ENCODE measurements at regions not wholly inside any gene's neighbourhood (a gene's known extent, or its start where the extent isn't known, plus 50 kb on each side); places are given as distances from the start of the nearest gene placed in this dataset.

DNA sequence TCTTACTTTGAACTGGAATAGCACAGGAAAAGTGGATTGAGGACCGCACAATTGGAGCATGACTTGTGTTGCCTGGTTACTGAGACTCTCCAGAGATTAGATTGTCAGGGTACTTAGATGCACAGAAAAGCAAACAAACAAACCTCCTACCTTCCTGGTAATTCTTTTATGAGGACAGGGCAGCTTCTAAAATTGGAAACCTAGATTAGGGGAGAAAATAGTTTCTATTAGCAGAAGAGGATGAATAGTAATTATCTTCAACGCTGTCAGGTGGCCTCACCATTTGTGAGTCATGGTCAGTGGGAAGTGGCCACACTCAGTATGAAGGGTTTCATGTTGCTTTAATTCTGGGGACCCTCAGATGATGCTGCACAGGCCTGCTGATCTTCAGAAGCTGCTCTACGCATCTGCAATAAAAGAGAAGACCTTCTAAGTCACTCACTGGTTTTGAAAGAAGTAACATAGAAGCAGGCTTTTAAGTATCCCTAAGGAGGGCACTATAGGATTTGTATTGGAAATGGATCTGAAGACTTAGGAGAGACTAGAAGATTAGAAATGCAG, 106.8 kb downstream of the LACC1 start:
- no peak for TF ChIP-seq JUNB (IDR thresholded peaks at IDR 0.05; ENCODE audit: unreplicated experiment)
- TF ChIP-seq, protein P1, sequence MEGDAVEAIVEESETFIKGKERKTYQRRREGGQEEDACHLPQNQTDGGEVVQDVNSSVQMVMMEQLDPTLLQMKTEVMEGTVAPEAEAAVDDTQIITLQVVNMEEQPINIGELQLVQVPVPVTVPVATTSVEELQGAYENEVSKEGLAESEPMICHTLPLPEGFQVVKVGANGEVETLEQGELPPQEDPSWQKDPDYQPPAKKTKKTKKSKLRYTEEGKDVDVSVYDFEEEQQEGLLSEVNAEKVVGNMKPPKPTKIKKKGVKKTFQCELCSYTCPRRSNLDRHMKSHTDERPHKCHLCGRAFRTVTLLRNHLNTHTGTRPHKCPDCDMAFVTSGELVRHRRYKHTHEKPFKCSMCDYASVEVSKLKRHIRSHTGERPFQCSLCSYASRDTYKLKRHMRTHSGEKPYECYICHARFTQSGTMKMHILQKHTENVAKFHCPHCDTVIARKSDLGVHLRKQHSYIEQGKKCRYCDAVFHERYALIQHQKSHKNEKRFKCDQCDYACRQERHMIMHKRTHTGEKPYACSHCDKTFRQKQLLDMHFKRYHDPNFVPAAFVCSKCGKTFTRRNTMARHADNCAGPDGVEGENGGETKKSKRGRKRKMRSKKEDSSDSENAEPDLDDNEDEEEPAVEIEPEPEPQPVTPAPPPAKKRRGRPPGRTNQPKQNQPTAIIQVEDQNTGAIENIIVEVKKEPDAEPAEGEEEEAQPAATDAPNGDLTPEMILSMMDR (conservative IDR thresholded peaks at IDR 0.05; ENCODE audit: low read depth in 2 of 2): no peak
- no peak for TF ChIP-seq EZH2phosphoT487 (IDR thresholded peaks at IDR 0.05; ENCODE audit: unreplicated experiment)
- TF ChIP-seq CREB1 (CRISPR knock-in tag; IDR thresholded peaks at IDR 0.05; ENCODE audit: low read depth): no peak
- TF ChIP-seq STAT1 (IDR thresholded peaks at IDR 0.05; ENCODE audit: unreplicated experiment): no peak
- no peak for TF ChIP-seq POLR2AphosphoS5 (IDR thresholded peaks at IDR 0.05; ENCODE audit: low read depth)
- TF ChIP-seq, protein P2, sequence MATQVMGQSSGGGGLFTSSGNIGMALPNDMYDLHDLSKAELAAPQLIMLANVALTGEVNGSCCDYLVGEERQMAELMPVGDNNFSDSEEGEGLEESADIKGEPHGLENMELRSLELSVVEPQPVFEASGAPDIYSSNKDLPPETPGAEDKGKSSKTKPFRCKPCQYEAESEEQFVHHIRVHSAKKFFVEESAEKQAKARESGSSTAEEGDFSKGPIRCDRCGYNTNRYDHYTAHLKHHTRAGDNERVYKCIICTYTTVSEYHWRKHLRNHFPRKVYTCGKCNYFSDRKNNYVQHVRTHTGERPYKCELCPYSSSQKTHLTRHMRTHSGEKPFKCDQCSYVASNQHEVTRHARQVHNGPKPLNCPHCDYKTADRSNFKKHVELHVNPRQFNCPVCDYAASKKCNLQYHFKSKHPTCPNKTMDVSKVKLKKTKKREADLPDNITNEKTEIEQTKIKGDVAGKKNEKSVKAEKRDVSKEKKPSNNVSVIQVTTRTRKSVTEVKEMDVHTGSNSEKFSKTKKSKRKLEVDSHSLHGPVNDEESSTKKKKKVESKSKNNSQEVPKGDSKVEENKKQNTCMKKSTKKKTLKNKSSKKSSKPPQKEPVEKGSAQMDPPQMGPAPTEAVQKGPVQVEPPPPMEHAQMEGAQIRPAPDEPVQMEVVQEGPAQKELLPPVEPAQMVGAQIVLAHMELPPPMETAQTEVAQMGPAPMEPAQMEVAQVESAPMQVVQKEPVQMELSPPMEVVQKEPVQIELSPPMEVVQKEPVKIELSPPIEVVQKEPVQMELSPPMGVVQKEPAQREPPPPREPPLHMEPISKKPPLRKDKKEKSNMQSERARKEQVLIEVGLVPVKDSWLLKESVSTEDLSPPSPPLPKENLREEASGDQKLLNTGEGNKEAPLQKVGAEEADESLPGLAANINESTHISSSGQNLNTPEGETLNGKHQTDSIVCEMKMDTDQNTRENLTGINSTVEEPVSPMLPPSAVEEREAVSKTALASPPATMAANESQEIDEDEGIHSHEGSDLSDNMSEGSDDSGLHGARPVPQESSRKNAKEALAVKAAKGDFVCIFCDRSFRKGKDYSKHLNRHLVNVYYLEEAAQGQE (IDR thresholded peaks at IDR 0.05; ENCODE audit: unreplicated experiment): no peak
- no peak for TF ChIP-seq EZH2 (IDR thresholded peaks at IDR 0.05; ENCODE audit: low read depth, unreplicated experiment)
- TF ChIP-seq ZNF114 (CRISPR knock-in tag; IDR thresholded peaks at IDR 0.05): no peak
- no peak for TF ChIP-seq NANOG (IDR thresholded peaks at IDR 0.05; ENCODE audit: borderline replicate concordance)
- TF ChIP-seq, protein P3, sequence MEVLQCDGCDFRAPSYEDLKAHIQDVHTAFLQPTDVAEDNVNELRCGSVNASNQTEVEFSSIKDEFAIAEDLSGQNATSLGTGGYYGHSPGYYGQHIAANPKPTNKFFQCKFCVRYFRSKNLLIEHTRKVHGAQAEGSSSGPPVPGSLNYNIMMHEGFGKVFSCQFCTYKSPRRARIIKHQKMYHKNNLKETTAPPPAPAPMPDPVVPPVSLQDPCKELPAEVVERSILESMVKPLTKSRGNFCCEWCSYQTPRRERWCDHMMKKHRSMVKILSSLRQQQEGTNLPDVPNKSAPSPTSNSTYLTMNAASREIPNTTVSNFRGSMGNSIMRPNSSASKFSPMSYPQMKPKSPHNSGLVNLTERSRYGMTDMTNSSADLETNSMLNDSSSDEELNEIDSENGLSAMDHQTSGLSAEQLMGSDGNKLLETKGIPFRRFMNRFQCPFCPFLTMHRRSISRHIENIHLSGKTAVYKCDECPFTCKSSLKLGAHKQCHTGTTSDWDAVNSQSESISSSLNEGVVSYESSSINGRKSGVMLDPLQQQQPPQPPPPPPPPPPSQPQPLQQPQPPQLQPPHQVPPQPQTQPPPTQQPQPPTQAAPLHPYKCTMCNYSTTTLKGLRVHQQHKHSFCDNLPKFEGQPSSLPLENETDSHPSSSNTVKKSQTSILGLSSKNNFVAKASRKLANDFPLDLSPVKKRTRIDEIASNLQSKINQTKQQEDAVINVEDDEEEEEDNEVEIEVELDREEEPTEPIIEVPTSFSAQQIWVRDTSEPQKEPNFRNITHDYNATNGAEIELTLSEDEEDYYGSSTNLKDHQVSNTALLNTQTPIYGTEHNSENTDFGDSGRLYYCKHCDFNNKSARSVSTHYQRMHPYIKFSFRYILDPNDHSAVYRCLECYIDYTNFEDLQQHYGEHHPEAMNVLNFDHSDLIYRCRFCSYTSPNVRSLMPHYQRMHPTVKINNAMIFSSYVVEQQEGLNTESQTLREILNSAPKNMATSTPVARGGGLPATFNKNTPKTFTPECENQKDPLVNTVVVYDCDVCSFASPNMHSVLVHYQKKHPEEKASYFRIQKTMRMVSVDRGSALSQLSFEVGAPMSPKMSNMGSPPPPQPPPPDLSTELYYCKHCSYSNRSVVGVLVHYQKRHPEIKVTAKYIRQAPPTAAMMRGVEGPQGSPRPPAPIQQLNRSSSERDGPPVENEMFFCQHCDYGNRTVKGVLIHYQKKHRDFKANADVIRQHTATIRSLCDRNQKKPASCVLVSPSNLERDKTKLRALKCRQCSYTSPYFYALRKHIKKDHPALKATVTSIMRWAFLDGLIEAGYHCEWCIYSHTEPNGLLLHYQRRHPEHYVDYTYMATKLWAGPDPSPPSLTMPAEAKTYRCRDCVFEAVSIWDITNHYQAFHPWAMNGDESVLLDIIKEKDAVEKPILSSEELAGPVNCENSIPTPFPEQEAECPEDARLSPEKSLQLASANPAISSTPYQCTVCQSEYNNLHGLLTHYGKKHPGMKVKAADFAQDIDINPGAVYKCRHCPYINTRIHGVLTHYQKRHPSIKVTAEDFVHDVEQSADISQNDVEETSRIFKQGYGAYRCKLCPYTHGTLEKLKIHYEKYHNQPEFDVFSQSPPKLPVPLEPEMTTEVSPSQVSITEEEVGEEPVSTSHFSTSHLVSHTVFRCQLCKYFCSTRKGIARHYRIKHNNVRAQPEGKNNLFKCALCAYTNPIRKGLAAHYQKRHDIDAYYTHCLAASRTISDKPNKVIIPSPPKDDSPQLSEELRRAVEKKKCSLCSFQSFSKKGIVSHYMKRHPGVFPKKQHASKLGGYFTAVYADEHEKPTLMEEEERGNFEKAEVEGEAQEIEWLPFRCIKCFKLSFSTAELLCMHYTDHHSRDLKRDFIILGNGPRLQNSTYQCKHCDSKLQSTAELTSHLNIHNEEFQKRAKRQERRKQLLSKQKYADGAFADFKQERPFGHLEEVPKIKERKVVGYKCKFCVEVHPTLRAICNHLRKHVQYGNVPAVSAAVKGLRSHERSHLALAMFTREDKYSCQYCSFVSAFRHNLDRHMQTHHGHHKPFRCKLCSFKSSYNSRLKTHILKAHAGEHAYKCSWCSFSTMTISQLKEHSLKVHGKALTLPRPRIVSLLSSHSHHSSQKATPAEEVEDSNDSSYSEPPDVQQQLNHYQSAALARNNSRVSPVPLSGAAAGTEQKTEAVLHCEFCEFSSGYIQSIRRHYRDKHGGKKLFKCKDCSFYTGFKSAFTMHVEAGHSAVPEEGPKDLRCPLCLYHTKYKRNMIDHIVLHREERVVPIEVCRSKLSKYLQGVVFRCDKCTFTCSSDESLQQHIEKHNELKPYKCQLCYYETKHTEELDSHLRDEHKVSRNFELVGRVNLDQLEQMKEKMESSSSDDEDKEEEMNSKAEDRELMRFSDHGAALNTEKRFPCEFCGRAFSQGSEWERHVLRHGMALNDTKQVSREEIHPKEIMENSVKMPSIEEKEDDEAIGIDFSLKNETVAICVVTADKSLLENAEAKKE (CRISPR knock-in tag; IDR thresholded peaks at IDR 0.05): no peak
- TF ChIP-seq ZNF331 (CRISPR knock-in tag; IDR thresholded peaks at IDR 0.05; ENCODE audit: low read depth): no peak
- TF ChIP-seq, protein P4, sequence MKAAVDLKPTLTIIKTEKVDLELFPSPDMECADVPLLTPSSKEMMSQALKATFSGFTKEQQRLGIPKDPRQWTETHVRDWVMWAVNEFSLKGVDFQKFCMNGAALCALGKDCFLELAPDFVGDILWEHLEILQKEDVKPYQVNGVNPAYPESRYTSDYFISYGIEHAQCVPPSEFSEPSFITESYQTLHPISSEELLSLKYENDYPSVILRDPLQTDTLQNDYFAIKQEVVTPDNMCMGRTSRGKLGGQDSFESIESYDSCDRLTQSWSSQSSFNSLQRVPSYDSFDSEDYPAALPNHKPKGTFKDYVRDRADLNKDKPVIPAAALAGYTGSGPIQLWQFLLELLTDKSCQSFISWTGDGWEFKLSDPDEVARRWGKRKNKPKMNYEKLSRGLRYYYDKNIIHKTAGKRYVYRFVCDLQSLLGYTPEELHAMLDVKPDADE (IDR thresholded peaks at IDR 0.05): no peak
